ENCODE measurements at regions not wholly inside any gene's neighbourhood (a gene's known extent, or its start where the extent isn't known, plus 50 kb on each side); places are given as distances from the start of the nearest gene placed in this dataset.

DNA sequence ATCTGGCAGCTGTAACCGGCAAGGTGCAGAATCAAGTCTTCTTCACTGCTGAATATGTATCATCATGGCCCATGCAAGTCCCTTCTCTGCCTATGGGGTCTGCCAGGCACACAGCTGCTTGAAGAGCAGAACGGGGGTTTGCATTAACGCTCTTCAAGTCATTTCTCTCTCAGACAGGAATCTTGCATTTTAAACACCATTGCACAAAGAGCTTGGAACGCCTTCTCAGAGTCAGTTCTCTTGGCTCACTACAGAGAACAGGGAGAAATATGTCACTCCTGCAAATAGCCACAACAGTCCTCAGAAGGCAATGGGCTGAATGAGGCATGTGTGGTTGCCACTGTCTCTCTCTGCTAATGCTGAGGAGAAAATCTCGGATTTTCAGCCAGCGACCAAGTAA lies 2173.5 kb upstream of the PIK3C3 start:
- POLR2A ChIA-PET = no interaction called here
- CTCF ChIA-PET = no interaction called here

DNA sequence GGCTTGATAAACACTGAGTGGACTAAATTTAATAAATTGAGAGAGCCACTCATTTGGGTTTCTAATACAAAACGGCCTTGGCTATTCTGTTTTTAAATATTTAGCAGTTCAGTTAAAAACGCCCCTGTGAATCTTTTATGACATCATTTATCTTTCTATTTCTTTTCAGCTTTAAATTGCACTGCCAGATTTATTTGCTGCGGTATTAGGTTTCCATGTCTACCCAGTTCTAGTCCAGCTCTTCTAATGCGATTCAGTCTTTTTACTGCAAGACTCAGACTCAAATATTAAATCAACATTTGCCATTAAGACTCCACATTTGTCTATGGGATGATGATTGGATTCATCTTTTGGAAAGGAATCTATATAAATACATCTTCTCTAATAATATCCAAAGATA lies 2174.3 kb upstream of the PIK3C3 start:
- CTCF ChIA-PET = no interaction called here
- POLR2A ChIA-PET = no interaction called here

DNA sequence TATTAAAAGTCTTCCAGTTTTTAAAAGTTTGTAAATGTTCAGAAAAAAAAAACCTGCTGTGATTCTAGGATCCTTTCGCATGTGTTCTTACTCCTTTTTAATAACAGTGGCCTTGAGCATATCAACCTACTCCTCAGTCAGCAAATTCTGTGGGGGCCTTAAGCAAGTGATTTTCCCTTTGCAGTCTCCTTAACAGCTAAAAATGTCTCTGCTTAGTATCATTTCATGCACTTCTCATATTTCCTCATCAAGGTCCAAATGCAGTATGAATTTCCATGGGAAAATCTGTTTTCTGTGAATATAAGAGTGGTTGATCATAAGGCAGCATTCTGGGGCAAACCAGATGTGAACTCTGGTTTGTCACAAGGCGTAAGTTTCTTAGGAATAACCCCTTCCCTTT lies 2175.1 kb upstream of the PIK3C3 start:
- ChIA-PET POLR2A (no interaction called here), CTCF (no interaction called here)

DNA sequence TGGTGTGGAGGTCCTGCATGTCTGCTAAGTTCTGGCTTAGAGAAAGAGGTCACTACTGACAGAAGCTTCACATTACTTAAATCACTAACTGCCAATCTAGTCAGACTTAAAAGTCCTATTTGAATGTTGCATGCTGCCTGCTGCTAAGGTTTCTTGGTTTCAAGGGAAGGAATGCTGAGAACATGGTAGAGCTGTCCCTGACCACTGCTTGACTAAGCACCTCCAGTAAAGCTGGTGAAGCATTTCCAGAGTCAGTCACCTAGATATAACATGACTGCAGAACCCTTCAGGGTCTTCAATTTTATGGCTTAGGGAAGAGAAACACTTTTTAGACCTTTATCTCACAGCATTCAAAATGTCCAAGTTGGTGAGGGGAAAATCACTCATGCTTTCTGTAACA lies 2178.3 kb upstream of the PIK3C3 start:
- POLR2A ChIA-PET = no interaction called here
- CTCF ChIA-PET = no interaction called here

DNA sequence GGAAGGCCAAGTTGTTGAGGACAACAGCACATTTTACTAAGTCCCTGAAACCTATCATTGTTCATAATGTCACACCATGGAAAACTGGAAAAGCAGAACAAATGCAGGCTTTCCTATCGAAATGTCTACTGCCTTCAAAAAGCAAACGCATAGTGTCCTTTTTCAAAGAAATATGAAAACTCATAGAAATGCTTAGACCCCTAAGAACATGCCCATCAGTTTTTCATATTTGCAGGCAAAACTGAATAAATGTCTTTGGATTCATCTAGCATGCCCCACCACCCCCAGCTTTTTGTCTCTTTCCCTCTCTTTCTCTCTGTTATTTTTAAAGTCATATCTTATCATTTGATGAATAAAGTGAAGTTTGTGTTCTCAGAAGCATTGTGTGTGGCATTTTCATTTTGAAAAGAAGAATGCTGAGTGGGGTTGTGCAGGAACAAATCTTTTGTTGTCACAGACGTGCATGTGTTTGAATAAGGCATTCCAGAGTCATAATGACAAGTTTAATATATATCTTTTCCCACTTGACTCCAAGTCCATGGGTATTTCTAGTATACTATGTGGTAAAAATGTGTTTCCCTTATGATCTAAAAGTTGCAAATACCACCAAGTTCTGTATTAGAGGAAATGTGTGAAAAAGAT lies 2180.0 kb upstream of the PIK3C3 start:
- CTCF ChIA-PET = no interaction called here
- POLR2A ChIA-PET = no interaction called here

DNA sequence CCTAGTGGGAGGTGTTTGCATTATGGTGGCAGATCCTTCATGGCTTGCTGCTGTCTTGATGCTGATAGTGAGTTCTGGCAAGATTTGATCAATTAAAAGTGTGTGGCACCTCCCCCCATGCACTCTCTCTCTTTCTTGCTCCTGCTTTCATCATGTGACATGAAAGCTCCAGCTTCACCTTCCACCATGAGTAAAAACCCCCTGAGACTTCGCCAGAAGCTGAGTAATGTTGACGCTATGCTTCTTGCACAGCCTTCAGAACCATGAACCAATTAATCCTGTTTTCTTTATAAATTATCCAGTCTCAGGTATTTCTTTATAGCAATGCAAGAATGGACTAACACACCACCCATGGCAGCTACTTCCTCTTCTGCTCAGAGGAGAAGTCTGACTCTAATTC lies 2181.4 kb upstream of the PIK3C3 start:
- CTCF ChIA-PET = no interaction called here
- POLR2A ChIA-PET = no interaction called here

DNA sequence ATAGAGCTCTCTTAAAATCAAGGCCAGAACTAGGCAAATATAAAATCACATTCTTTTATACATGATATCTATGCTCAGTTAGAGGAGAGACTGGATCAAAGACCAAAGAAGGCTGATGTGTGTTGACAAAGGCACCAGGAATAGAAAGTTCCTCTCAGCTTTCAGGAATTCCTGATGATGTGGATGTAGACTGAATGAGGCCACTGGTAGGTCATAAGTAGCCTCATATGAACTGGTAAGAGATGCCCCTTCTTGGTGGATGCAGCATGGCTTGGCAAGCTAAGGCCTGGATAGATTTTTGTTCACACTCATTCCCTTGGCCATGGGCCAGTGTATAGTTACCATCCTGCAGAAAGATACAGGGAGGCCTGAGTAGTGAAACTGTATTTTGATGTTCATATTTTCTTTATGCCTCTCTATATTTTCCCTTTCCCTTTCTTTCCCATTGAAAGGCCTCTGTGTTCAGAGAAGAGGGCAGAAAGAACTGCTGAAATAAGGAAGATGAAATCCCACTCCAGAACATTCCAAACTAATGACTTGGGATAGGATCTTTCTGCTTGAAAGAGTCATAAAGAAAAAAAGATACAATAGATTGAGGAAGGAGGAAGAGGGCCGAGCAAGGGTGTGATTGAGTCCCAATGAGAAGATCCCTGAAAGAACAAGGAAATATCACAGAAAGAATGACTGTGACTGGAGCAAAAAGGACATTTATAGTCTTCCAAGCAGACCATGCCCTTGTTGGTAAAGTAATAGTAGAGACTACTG lies 2182.7 kb upstream of the PIK3C3 start:
- CTCF ChIA-PET = no interaction called here
- POLR2A ChIA-PET = no interaction called here

DNA sequence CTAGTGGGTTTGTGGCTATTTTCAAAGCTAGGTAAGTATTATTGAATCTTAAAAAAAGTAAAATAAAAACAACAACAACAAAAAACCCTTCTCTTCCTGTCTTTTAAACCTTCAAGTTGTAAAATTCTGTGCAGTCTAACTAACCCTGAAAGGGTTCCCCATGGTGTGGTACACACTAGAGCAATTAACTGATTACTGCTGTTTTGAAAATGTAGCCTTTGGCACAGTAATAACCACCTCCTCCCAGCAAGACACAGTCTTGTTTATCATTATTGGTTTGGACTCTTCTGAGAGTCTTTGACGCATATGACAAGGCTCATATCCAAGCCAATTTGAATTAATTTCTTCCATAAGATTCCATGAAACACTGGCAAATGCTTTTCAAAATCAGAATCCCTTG lies 2184.6 kb upstream of the PIK3C3 start:
- POLR2A ChIA-PET = no interaction called here
- CTCF ChIA-PET = no interaction called here

DNA sequence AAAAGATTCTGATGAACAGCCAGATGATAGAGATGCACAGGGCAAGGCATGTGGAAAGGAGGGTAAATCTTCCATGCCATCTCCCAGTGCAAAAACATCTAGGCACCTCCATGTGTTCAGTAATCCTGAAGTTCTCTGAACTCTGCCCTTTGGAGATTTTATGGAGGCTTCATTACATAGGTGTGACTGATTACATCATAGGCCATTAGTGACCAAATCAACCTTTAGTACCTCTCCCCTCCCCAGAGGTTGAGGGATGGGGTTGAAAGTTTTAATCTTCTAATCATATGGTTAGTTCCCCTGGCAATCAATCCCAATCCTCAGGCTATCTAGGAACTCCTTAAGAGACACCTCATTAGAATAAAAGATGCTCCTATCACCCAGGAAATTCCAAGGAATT lies 2190.2 kb upstream of the PIK3C3 start:
- POLR2A ChIA-PET = no interaction called here

DNA sequence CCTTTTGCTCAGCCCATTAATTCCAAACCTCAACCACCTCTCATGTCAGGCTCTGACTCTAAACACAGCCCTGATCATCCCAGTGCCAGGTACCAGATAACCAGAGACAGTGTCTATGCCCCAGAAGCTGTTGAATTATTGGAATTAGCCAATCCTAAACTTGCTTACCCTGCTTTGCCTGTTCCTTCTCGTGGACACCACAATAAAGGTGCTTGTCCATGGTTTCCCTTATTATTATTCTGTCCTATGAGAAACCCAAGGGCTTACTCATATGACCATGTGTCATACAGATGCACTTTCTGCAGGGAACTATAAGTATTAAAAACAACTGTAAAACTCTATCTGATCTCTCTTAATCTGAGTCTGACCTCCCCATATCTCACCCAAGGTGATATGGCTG lies 2193.8 kb upstream of the PIK3C3 start:
- ChIA-PET CTCF (no interaction called here), POLR2A (no interaction called here)

More for the DNA sequence above, 2190.2 kb upstream of the PIK3C3 start:
- CTCF ChIA-PET = no interaction called here

DNA sequence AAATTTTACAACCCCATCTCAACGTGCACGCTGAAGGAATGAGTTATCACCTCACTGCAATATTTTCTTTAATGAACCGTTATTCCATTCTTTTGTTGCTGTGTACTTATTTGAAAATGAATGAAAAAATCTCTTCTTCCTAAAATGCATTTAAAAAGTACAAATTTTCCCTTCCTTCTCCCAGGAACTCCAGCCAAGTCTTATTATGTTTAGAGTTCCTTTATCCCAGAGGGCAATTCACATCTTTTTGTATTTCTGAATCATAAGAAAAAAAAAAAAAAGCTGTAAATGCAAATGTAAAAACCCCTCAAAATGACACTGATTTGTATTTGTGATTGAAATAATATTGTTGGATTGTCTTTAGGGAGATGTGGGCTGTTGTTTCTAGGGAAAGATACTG lies 2194.3 kb upstream of the CELF4 start:
- POLR2A ChIA-PET = no interaction called here
- CTCF ChIA-PET = no interaction called here

DNA sequence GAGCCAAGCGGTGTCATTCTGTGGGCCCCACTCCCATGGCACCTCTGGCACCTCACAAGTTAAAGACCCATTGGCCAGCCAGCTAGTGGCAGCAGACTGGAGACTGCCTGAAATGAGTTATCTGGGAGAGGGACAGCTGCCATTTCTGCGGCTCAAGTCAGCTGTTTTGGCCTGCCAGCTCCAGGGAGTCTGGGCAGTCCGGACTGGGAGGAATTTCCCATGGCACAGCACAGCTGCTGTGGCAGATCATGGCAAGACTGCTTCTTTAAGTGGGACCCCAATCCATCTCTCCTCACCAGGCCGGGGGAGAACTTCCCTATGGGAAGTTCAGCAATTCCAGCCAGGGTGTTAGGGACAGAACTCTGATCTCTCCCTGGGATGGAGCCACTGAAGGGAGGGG lies 2187.6 kb upstream of the CELF4 start:
- CTCF ChIA-PET = no interaction called here

DNA sequence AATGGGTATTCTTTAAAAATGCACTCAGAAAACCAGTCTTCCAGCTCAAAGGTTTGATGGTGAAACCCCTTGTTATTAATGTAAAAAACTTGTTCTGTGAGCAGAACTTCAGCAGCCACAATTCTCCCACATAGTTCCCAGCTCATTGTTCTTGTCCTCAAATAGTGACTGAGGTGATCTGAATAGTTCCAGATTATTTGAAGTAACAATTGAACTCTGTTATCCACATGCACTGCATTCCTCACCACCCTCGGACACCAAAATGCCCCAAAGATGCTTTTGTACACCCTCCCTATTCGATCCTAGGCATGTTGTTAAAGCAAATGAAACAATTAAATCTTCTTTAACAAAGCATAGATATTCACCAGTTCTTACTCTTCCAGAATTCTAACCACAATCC lies 2186.8 kb upstream of the CELF4 start:
- ChIA-PET CTCF (no interaction called here), POLR2A (no interaction called here)

More for the DNA sequence above, 2187.6 kb upstream of the CELF4 start:
- POLR2A ChIA-PET = no interaction called here

DNA sequence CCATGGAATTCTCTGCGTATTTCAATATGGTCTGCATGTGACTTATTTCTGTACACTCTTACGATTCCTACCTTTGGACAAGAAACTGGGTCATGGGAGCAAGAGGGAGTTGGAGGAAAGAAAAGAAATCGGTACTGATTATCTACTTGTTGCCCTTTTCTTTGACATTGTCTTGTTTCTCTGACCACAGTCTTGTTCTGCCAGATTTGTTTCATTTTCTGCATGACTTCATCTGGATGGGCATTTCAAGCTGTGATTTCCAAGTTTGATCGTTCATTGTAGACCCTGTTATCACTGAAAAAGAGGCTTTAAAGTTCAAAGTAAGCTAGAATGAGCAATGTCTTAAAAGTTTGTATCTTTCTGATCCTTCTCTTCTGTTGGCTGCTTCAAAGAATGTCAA lies 2186.3 kb upstream of the CELF4 start:
- ChIA-PET POLR2A (no interaction called here), CTCF (no interaction called here)

DNA sequence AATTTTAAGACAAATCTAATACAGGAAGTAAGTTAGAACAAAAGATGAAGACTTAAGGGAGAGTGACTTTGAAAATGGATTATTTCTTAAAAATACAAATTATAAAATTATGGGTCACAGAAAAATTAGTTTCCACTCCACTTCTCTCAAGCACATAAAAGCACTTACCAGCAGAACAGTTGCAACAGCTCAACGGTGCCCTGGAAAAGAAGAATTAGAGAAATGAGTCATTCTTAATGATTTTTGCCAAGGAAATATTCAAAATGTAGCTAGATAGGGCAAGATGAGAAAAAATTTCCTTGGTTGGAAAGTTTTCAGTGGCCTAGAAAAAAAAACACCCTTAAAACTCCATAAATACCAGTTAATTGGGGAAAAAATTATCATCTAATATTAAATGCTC lies 2185.6 kb upstream of the CELF4 start:
- ChIA-PET CTCF (no interaction called here), POLR2A (no interaction called here)

DNA sequence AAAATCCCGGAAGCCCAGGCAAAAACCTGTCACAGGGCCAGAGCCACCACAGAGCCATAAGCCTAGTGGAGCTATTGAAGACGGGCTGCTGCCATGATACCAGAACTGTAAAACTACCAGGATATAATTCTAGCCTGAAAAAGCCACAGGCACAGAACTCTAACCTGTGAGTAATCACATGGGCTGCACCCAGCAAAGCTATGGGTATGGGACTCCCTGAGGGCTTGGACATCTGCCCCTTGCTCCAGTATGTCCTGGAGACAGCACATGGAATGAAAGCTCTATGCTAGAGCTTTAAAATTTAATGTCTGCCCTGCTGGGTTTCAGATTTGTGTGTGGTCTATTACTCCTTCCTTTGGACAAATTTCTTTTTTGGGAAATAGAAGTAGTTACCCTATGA lies 2183.6 kb upstream of the CELF4 start:
- ChIA-PET POLR2A (no interaction called here), CTCF (no interaction called here)

DNA sequence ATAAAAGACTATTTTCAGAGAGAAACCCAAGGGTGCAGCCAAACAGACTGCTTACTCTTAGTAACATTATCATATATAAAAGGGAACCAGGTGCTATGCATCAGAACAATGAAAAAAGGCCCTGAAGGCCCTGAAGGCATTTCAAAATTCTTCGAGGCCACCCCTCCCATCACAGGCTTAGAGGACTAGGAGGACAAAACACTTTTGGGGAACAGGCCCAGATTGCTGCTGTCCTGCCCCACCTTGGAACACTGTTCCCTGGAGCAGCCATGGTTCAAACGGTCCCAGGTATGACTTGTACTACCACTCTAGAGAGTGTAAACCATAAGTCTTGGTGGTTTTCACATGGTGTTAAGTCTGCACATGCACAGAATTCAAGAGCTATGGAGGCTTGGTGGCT lies 2183.1 kb upstream of the CELF4 start:
- ChIA-PET CTCF (no interaction called here), POLR2A (no interaction called here)

DNA sequence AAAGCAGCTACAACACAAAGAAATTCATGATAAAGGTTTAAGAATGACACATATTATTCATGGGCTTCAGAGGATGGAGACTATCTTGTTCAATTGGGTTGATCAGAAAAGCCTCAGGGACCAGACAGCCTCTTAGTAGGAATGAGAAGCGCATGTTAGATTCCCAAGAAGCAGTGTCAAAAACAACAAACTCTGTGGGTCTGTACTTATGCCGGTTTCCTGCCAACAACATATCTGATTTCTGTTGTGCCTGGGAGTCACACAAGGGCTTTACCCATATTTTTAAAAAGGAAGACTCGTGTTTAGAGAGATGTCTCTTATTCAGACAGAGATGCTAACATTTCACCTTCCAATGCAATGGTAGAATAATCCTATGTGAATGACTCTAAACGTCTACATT lies 2180.6 kb upstream of the CELF4 start:
- CTCF ChIA-PET = no interaction called here
- POLR2A ChIA-PET = no interaction called here

DNA sequence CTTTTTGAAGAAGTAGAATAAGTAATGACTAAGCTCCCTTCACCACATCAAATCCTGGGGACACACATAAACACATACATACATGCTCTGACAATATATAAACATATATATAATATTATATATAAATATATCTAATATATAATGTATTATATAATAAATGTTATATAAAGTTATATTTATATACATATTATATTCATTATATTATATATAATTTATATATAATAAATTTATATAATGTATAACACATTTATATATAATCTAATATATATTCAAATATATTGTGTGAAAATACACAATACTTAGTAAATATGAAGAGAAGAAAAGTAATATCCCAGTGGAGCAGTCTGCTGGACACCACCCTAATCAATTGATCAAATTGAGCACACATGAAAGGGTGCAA lies 2177.9 kb upstream of the CELF4 start:
- CTCF ChIA-PET = no interaction called here
- POLR2A ChIA-PET = no interaction called here

DNA sequence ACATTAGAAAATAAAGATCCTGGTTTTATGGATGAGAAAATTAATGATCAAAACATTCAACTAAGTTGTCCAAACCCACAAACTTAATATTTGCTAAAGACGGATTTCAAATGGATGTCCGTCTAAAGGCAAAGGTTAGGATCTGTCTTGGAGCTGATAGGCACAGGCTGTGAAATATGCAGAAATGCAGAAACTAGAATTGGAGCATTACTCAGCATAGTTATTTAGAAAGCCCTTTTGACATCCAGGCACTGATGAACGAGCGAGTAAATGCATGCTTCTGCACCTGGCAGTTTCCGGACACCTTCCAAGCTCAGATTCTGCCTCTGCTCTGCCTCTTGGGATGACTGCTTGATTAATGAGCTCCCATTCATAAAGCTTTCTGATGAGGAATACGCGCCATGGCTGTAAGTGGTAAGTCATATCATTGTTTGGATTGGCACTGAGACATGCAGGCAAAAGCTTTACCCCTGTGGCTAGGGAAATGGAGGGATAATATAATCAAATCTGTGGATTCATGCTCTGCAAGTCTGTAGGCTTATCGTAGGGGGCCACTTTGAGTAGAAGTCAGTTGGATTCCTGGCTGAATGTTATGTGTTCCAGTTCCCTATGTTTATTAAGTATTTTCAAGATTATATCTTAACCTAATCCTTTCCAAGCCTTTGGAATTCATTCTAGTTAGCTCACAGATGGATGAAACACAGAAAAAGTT lies 2176.3 kb upstream of the CELF4 start:
- ChIA-PET POLR2A (no interaction called here), CTCF (no interaction called here)

DNA sequence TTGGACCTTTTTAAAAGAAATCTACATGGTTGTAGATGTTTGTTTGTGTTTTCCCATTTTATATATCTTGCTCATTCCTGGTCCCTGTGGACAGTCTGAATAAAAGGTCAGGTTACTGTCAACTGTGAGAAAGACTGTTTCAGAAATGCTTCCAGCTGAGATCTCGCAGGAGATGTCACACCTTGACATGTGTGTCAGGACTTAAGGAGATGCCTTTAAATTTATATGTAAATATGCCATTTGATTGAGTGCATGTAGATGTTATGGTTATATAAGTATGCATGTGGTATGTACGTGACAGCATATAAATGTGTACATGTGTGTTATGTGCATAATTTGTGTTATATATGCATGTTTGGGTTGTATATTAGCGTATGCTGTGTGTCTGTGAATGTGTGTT lies 2172.3 kb upstream of the CELF4 start:
- POLR2A ChIA-PET = no interaction called here
- CTCF ChIA-PET = no interaction called here

DNA sequence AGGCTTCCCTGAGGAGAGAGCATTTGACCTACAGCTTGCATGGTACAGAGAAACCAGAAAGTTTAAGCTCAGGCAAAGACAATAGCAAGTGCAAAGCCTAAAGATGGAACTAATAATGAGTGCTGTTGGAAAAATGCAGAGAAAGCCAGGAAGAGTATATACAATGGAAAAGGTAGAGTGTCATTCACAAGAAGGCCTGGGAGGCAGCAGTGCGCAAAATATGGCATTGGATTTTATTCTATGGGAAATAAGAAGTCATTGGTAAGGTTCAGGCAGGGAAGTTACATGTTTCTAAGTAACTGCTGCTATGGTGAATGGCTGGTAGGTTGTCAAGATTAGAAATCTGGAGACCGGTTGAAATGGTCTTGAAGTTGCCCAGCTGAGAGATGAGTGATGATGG lies 2167.3 kb upstream of the CELF4 start:
- POLR2A ChIA-PET = no interaction called here
- CTCF ChIA-PET = no interaction called here

Measured in activated CD8-positive, alpha-beta memory T cell treated with anti-CD3 and anti-CD28 coated beads for 36 hours (primary cell).